Body of pancreas (tissue), 4 donors: ENCODE measurements at regions not wholly inside any gene's neighbourhood (a gene's known extent, or its start where the extent isn't known, plus 50 kb on each side); places are given as distances from the start of the nearest gene placed in this dataset.

Experiments used
- ATAC-seq: fragments of 150-250 bp; one replicate; pipeline ENCODE4 v1.9.1; 2016
- DNase-seq, 4 donors: peaks; one replicate each; pipeline ENCODE4 v3.0.0-alpha.2; 2019
- H3K27ac ChIP-seq, 4 donors: fragments of 200-600 bp; sonication (generic); 1 replicate in 3 of 4; 2 replicates in 1 of 4; pipeline versions ENCODE4 v1.5.1 to v1.6.1; 2016 to 2019; ENCODE audit warnings: mild to moderate bottlenecking in 1 of 4, mixed read lengths in 1 of 4, moderate library complexity in 1 of 4
- H3K27me3 ChIP-seq, 2 donors: fragments of 200-600 bp; sonication (generic); one replicate each; pipeline ENCODE4 v1.6.0; 2016; ENCODE audit warnings: mild to moderate bottlenecking in 1 of 2
- H3K36me3 ChIP-seq, 2 donors: fragments of 200-600 bp; sonication (generic); replicated peaks in 1 of 2; 2 replicates each; pipeline ENCODE4 v1.5.1; 2016; ENCODE audit warnings: low read depth in 2 of 2; ENCODE audit not compliant: insufficient read depth in 1 of 2
- H3K4me1 ChIP-seq: fragments of 200-600 bp; sonication (generic); one replicate; pipeline ENCODE4 v1.6.0; 2016
- H3K4me3 ChIP-seq, 2 donors: fragments of 200-600 bp; sonication (generic); 1 replicate in 1 of 2; 2 replicates in 1 of 2; pipeline ENCODE4 v1.5.1; 2016 to 2019
- H3K9me3 ChIP-seq, 3 donors: fragments of 200-600 bp; sonication (generic); 1 replicate in 2 of 3; 2 replicates in 1 of 3; pipeline ENCODE4 v1.5.1; 2016
- POLR2A ChIP-seq, 3 donors: fragments of 450-650 bp; IDR thresholded peaks; one replicate each; pipeline ENCODE4 v1.6.1; 2016; ENCODE audit warnings: antibody characterized with exemption in 3 of 3, mild to moderate bottlenecking in 2 of 3
- WGBS, 2 donors: methylation state at CpG; one replicate each; pipeline ENCODE4 v1.1.5; 2017; 5-methylcytosine and 5-hydroxymethylcytosine counted together
- intact Hi-C: fragments of 100-400 bp; cut with DNase I; formaldehyde crosslinking; loops from one replicate; pipeline ENCODE4 v1.15.1; 2023
- TF ChIP-seq, protein P1 (sequence below), 7 experiments: fragments of 450-650 bp in 4 of 7; fragments of 200-600 bp in 3 of 7; sonication (generic) in 3 of 7; IDR thresholded peaks; one replicate each; pipeline ENCODE4 v1.5.1; 2016 to 2019; ENCODE audit warnings: antibody characterized with exemption in 7 of 7

DNA sequence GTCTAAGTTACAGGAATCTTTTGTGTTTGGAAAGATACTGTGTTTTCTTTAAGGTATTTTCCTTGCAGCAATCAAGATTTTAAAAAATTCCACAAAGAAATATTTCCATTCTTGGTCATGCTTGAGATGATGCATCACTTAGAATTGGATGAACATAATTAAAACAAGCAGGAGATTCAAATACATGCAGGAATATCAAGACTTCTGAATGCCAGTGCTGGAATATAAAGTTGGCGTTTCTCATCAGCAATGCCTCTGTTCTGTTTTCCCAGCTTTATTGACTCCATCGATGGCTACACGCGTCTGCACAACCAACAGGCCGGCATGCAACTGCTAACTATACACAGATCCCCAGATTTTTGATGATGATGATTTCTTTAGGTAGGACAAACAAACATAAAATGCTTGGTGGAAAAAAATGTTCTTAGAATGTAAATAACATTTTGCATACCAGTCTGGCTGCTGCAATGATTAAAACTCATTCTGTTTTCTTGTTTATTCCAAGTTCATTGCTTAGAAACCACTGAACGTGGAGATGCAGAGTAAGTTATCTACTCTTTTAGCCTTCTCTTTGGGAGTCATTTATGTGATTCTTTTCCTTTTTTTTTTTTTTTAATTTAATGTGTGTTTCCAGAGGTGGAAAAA is 91.3 kb upstream of the FAM171A1 start:
- 82 to 86% methylated on average over 6 of the region's 6 CpGs for WGBS, 2 donors
- no peaks in the 10 kb centered on the region for H3K4me1 ChIP-seq
- intact Hi-C loops = no loop called here
- H3K27me3 ChIP-seq = no peaks in the 10 kb centered on the region
- DNase-seq (no peak), ATAC-seq (no peak)
- H3K27ac ChIP-seq = no peak overlapping the region
- TF ChIP-seq POLR2A (IDR thresholded peaks at IDR 0.05) = no peak
- TF ChIP-seq, protein P1, sequence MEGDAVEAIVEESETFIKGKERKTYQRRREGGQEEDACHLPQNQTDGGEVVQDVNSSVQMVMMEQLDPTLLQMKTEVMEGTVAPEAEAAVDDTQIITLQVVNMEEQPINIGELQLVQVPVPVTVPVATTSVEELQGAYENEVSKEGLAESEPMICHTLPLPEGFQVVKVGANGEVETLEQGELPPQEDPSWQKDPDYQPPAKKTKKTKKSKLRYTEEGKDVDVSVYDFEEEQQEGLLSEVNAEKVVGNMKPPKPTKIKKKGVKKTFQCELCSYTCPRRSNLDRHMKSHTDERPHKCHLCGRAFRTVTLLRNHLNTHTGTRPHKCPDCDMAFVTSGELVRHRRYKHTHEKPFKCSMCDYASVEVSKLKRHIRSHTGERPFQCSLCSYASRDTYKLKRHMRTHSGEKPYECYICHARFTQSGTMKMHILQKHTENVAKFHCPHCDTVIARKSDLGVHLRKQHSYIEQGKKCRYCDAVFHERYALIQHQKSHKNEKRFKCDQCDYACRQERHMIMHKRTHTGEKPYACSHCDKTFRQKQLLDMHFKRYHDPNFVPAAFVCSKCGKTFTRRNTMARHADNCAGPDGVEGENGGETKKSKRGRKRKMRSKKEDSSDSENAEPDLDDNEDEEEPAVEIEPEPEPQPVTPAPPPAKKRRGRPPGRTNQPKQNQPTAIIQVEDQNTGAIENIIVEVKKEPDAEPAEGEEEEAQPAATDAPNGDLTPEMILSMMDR (IDR thresholded peaks at IDR 0.05) = no peak
- H3K4me3 ChIP-seq = no peak overlapping the region
- H3K36me3 ChIP-seq = no peaks in the 10 kb centered on the region
- H3K9me3 ChIP-seq = no peaks in the 10 kb centered on the region

DNA sequence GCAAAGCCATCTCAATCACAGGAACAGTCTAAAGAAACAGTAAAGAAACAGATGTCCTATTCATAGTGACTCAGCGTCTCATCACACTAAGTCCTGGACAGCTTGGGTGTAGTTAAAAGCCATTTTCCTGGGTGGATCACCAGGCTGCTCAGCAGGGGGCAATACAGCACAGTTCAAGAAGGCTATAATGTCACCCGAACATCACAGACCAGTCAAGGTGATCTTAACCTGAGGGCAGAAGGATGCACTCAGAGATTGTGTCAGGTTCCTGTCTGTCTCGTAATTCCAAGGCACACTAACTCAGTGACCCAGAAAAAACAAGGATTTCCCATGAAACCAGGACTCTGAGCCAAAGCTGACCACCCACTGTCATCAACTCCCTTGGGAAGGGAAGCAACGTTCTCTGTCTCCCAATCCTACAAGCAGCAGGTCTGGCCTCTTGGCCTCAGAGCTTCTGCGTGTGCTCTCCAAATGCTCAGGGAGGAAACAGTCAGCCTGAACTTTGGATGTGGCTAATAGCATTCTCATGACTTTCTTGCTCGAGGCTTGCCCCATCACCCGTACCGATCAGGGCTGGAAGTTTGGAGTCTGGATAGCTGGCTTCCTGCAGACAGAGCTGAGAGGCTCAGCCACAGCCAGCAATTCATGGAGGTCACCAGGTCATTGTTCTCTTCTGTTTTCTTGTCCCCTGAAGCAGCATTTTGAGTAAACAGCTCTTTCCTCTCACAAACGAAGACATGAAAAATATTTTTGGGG is 90.4 kb upstream of the FAM171A1 start:
- no peaks in the 10 kb centered on the region for H3K4me1 ChIP-seq
- peak in 3 of 4 donors; percentile 10 to 44 (median 27) for DNase-seq
- H3K27ac ChIP-seq = no peak overlapping the region
- WGBS, 2 donors = 40 to 45% methylated on average over 9 of the region's 9 CpGs
- H3K36me3 ChIP-seq = no peaks in the 10 kb centered on the region
- H3K4me3 ChIP-seq = no peak overlapping the region
- no peaks in the 10 kb centered on the region for H3K27me3 ChIP-seq
- H3K9me3 ChIP-seq = no peaks in the 10 kb centered on the region
- TF ChIP-seq, protein P1 (IDR thresholded peaks at IDR 0.05) = no peak
- TF ChIP-seq POLR2A (IDR thresholded peaks at IDR 0.05) = no peak
- intact Hi-C loops = no loop called here
- peak; percentile 53 for ATAC-seq

DNA sequence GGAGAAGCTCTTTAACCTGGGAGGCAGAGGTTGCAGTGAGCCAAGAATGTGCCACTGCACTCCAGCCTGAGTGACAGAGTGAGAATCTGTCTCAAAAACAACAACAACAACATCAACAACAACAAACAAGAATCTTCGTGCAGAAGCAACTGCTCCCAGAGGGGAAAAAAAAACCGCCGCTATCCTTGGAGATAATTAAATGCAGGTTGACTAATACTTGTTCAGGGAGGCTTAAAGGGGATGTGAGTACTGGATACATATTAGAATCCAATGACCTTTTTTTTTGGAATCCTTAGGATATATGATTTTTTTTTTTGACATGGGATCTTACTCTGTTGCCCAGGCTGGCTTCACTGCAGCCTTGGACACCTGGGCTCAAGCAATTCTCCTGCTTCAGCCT is 89.6 kb upstream of the FAM171A1 start:
- no peak overlapping the region for H3K4me3 ChIP-seq
- intact Hi-C loops = no loop called here
- TF ChIP-seq, protein P1 (IDR thresholded peaks at IDR 0.05) = no peak
- no peak for TF ChIP-seq POLR2A (IDR thresholded peaks at IDR 0.05)
- no peaks in the 10 kb centered on the region for H3K4me1 ChIP-seq
- no peak overlapping the region for H3K27ac ChIP-seq
- H3K9me3 ChIP-seq = no peaks in the 10 kb centered on the region
- ATAC-seq (no peak), DNase-seq (no peak)
- no peaks in the 10 kb centered on the region for H3K36me3 ChIP-seq
- 72 to 82% methylated on average over 3 of the region's 3 CpGs for WGBS, 2 donors
- H3K27me3 ChIP-seq = no peaks in the 10 kb centered on the region

DNA sequence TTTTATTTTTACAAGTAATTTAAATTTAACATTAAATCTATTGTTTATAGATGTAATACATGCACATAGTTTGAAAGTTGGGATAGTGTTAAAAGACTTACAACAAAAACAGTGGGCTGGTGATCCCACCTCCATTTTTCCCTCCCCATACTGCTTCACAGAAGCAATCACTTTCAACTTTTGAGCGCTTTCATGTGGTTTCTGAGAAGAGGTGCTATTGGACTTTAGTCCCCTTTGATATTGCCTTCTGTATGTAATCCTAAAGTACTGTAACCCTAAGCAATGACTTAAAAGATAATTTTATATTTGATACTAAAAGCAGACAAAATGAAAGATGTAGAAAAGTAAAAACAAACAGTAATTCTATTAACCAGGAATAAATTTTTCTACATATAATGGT is 88.1 kb upstream of the FAM171A1 start:
- H3K36me3 ChIP-seq = no peaks in the 10 kb centered on the region
- intact Hi-C loops = no loop called here
- no peaks in the 10 kb centered on the region for H3K9me3 ChIP-seq
- H3K27ac ChIP-seq = no peak overlapping the region
- no peaks in the 10 kb centered on the region for H3K4me1 ChIP-seq
- TF ChIP-seq, protein P1 (IDR thresholded peaks at IDR 0.05) = no peak
- TF ChIP-seq POLR2A (IDR thresholded peaks at IDR 0.05) = no peak
- DNase-seq (no peak), ATAC-seq (no peak)
- H3K4me3 ChIP-seq = no peak overlapping the region
- no peaks in the 10 kb centered on the region for H3K27me3 ChIP-seq
- 57 to 73% methylated on average over 1 of the region's 1 CpG for WGBS, 2 donors
